Fibroblast of the aortic adventitia (primary cell): ENCODE measurements at regions not wholly inside any gene's neighbourhood (a gene's known extent, or its start where the extent isn't known, plus 50 kb on each side); places are given as distances from the start of the nearest gene placed in this dataset.

Experiments
- DNase-seq: peaks from one replicate; pipeline ENCODE4 v3.0.0-alpha.2; 2010; ENCODE audit warnings: low read depth
- H3K4me3 ChIP-seq: 2 replicates; pipeline ENCODE4 v1.5.1; 2011; ENCODE audit warnings: low read depth, mild to moderate bottlenecking, control low read depth, low read length, moderate library complexity
- CTCF ChIP-seq: IDR thresholded peaks from 2 replicates; pipeline ENCODE4 v1.5.1; 2011; ENCODE audit warnings: mild to moderate bottlenecking, low read length, control low read depth, inconsistent platforms; ENCODE audit not compliant: insufficient read depth

- TF ChIP-seq CTCF = no peak
Measured at GRCh38 chr6:115680621-115681020, 380.1 kb downstream of the FRK start.

GRCh38 chr6:115677198-115677597 lies 383.5 kb downstream of the FRK start:
- no peak for DNase-seq
- H3K4me3 ChIP-seq = no peak overlapping the region
- TF ChIP-seq CTCF = no peak

More at GRCh38 chr6:115680621-115681020, 380.1 kb downstream of the FRK start:
- no peak for DNase-seq
- H3K4me3 ChIP-seq = no peak overlapping the region

- no peak for TF ChIP-seq CTCF
- H3K4me3 ChIP-seq = no peak overlapping the region
- no peak for DNase-seq
Measured at GRCh38 chr6:115675443-115675842, 385.2 kb downstream of the FRK start.

- no peak for DNase-seq
- no peak overlapping the region for H3K4me3 ChIP-seq
- no peak for TF ChIP-seq CTCF
Measured at GRCh38 chr6:115668781-115669180, 391.9 kb downstream of the FRK start.

- DNase-seq = no peak
- no peak overlapping the region for H3K4me3 ChIP-seq
- TF ChIP-seq CTCF = no peak
Measured at GRCh38 chr6:115668211-115668610, 392.5 kb downstream of the FRK start.

- TF ChIP-seq CTCF = no peak
- no peak overlapping the region for H3K4me3 ChIP-seq
- no peak for DNase-seq
Measured at GRCh38 chr6:115667478-115668026, 393.1 kb downstream of the FRK start.

- TF ChIP-seq CTCF = no peak
- DNase-seq = no peak
- no peak overlapping the region for H3K4me3 ChIP-seq
Measured at GRCh38 chr6:115666997-115667396, 393.7 kb downstream of the FRK start.
